ENCODE measurements at regions not wholly inside any gene's neighbourhood (a gene's known extent, or its start where the extent isn't known, plus 50 kb on each side); places are given as distances from the start of the nearest gene placed in this dataset.

DNA sequence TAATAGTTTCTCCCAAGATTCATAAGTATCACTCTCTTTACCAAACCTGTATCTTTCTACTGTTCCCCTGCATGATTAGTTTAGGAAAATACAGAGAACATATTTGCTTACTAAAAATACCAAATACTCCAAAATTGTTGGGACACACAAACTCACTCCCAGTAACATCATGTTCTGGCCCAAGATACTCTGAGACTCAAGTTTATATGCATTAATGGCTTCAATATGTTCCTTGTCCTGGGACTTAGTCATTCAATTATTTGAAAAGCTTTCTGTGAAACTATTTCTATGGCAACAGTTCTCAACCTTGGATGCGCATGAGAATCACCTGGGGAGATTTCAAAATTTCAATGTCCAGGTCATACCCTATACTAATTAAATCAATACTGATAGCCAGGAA is 138.9 kb upstream of the PTCHD1 start:
- no peak overlapping the region for H3K27ac ChIP-seq
- CTCF ChIA-PET, result no interaction called here
- TF ChIP-seq, protein P1, sequence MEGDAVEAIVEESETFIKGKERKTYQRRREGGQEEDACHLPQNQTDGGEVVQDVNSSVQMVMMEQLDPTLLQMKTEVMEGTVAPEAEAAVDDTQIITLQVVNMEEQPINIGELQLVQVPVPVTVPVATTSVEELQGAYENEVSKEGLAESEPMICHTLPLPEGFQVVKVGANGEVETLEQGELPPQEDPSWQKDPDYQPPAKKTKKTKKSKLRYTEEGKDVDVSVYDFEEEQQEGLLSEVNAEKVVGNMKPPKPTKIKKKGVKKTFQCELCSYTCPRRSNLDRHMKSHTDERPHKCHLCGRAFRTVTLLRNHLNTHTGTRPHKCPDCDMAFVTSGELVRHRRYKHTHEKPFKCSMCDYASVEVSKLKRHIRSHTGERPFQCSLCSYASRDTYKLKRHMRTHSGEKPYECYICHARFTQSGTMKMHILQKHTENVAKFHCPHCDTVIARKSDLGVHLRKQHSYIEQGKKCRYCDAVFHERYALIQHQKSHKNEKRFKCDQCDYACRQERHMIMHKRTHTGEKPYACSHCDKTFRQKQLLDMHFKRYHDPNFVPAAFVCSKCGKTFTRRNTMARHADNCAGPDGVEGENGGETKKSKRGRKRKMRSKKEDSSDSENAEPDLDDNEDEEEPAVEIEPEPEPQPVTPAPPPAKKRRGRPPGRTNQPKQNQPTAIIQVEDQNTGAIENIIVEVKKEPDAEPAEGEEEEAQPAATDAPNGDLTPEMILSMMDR (conservative IDR thresholded peaks at IDR 0.05; ENCODE audit: low read depth), result no peak
- POLR2A ChIA-PET (ENCODE audit: low non-redundant PET), result no interaction called here
- DNase-seq (ENCODE audit: low spot score), result no peak

DNA sequence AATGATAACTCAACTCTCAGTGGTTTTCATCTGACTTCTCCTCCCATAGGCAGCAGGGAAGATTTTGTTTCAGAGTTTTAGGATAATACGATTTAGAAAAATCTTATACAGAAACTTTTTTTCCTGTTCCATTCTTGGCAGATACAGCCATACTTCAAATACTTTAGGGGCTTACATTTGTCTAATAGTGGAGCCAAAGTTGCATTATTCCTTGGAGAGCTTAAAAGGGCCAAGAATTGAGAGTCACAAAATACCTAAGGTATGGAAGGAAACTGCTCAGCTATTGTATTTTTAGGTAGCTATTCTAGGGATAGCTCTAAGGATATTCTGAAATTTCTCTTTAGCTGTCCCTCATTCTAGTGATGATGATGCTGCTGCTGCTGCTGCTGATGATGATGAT is 132.9 kb upstream of the PTCHD1 start:
- H3K27ac ChIP-seq, result no peak overlapping the region
- TF ChIP-seq, protein P1 (conservative IDR thresholded peaks at IDR 0.05; ENCODE audit: low read depth), result no peak
- ChIA-PET POLR2A (ENCODE audit: low non-redundant PET) (no interaction called here), CTCF (no interaction called here)
- no peak for DNase-seq (ENCODE audit: low spot score)

DNA sequence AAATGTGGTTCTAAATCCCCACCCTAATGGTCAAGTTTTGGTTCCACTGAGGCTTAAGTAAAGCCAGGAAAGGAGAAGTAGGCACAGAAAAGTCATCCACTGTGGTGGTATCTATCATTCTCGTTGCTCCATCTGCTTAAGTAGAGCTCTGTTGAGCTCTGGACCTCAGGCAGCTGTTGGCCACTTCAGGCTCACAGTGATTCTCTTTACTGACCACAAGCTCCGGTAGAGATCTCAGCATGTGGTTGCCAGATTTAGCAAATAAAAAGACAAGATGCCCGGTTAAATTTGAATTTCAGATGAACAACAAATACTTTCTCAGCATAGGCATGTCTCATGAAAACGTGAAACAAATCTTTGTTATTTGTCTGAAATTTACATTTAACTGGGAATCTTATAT is 132.3 kb upstream of the PTCHD1 start:
- ChIA-PET POLR2A (ENCODE audit: low non-redundant PET) (no interaction called here), CTCF (no interaction called here)
- DNase-seq (ENCODE audit: low spot score), result no peak
- H3K27ac ChIP-seq, result no peak overlapping the region
- TF ChIP-seq, protein P1 (conservative IDR thresholded peaks at IDR 0.05; ENCODE audit: low read depth), result no peak

DNA sequence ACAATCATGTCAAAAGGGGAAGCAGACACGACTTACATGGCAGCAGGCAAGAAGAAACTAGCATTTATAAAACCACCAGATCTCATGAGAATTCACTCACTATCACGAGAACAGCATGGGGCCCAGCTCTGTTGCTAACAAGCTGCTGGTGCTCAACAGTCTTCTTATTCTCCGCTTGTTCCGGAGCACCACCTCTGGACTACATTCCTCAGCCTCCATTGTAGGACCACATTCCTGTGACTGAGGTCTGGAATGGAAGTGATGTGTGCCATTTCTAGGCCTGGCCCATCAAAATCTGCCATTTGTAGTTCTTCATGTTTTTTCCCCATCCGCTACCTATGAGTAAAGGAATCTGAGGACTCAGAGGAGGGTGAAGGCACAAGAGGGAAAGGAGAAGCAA is 111.5 kb upstream of the PTCHD1 start:
- POLR2A ChIA-PET (ENCODE audit: low non-redundant PET), result no interaction called here
- no peak overlapping the region for H3K27ac ChIP-seq
- no peak for DNase-seq (ENCODE audit: low spot score)
- TF ChIP-seq, protein P1 (conservative IDR thresholded peaks at IDR 0.05; ENCODE audit: low read depth), result no peak
- CTCF ChIA-PET, result no interaction called here

DNA sequence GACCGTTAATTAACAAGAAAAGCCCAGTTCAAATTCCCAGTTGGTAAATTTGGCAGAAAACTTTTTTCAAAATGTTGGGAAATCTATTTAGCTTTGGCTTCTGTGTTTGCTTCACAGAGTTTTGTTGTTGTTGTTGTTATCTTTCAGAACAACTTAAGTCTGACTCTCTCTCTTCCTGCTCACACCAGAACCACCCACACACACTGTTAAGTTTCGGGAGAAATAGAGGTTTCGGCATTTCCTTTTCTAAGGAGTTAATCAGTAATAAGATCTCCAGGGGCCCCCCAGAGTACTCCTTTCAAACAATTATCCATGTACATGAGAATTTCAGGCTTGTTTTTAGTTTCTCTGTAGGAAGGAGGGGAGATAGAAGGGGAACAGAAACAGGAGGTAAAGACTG is 106.2 kb upstream of the PTCHD1 start:
- POLR2A ChIA-PET (ENCODE audit: low non-redundant PET), result no interaction called here
- CTCF ChIA-PET, result no interaction called here
- DNase-seq (ENCODE audit: low spot score), result no peak
- no peak overlapping the region for H3K27ac ChIP-seq
- TF ChIP-seq, protein P1 (conservative IDR thresholded peaks at IDR 0.05; ENCODE audit: low read depth), result no peak

DNA sequence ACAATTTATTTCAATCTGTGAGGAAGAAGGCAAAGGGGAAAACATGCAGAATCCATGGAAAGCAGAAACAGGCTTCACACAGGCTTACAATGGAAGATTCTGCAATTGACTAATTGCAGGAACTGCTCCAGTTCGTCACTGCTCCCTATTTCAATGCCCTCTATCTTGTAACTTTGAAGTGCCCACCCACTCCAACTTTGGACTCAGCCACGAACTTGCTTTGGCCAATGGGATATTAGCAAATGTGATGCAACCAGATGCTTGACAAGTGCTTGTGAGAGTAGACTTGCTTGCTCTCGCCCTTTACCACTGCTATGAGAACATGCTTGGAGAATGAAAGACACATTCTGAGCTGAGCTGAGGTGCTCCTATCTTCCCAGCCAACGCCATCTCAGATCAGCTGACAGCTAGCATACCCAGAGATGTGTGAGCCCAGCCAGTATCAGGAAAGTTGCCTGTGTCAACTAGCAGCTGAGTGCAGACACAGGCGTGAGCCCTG is 105.7 kb upstream of the PTCHD1 start:
- no peak overlapping the region for H3K27ac ChIP-seq
- DNase-seq (ENCODE audit: low spot score), result no peak
- ChIA-PET POLR2A (ENCODE audit: low non-redundant PET) (no interaction called here), CTCF (no interaction called here)
- TF ChIP-seq, protein P1 (conservative IDR thresholded peaks at IDR 0.05; ENCODE audit: low read depth), result no peak

DNA sequence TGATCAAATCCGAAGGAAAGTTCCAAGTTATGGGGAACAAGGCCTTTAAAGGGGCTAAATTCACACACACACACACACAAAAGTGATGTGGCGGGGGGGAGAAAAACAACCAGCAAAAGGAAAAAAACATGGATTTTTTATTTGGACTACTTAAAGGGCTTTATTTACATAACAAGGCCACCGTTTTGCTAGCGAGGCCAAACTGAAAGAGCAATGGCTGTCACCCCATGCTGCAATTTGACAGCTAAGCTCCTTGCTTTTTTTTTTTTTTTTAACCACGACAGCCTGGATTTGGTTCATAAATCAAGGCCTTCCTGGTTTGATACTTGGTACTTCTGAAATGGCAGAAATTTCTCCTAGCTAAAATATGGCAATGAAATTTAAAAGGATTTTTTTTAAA is 99.6 kb upstream of the PTCHD1 start:
- no peak for DNase-seq (ENCODE audit: low spot score)
- H3K27ac ChIP-seq, result no peak overlapping the region
- ChIA-PET CTCF (no interaction called here), POLR2A (ENCODE audit: low non-redundant PET) (no interaction called here)
- TF ChIP-seq, protein P1 (conservative IDR thresholded peaks at IDR 0.05; ENCODE audit: low read depth), result no peak

All from RWPE1 (cell line).